Keratinocyte (primary cell): ENCODE measurements at regions not wholly inside any gene's neighbourhood (a gene's known extent, or its start where the extent isn't known, plus 50 kb on each side); places are given as distances from the start of the nearest gene placed in this dataset.

Experiments
- DNase-seq: peaks from one replicate; pipeline ENCODE4 v3.0.0-alpha.2; 2011; ENCODE audit warnings: low read depth, missing footprints, low spot score
- FAIRE-seq: peaks from 2 replicates; lab custom pipeline; 2011; peaks lifted over from hg19 to GRCh38; lab: Jason Lieb, UNC
- H2AFZ ChIP-seq: 2 replicates; pipeline ENCODE4 v1.6.0; 2012; ENCODE audit warnings: low read length, control low read depth, inconsistent platforms; ENCODE audit not compliant: control insufficient read depth
- H3K27ac ChIP-seq: 2 replicates; pipeline ENCODE4 v1.5.1; 2011; ENCODE audit warnings: low read length; ENCODE audit not compliant: control insufficient read depth, insufficient read depth
- H3K27me3 ChIP-seq: 3 replicates; pipeline ENCODE4 v1.6.0; 2011; ENCODE audit warnings: low read length; ENCODE audit not compliant: control insufficient read depth, insufficient read depth; ENCODE audit errors: extremely low read depth
- H3K36me3 ChIP-seq, 2 experiments: 2 replicates in 1 of 2; 3 replicates in 1 of 2; pipeline ENCODE4 v1.5.1; 2011; ENCODE audit warnings: low read length in 2 of 2, mild to moderate bottlenecking in 1 of 2; ENCODE audit not compliant: control insufficient read depth in 2 of 2, insufficient read depth in 2 of 2; ENCODE audit errors: extremely low read depth in 1 of 2
- H3K4me1 ChIP-seq: 3 replicates; pipeline ENCODE4 v1.5.1; 2011; ENCODE audit warnings: low read length; ENCODE audit not compliant: control insufficient read depth, insufficient read depth; ENCODE audit errors: extremely low read depth
- H3K4me2 ChIP-seq: 3 replicates; pipeline ENCODE4 v1.6.0; 2011; ENCODE audit warnings: low read depth, low read length; ENCODE audit not compliant: control insufficient read depth, insufficient read depth; ENCODE audit errors: extremely low read depth
- H3K4me3 ChIP-seq, 3 experiments: fragments of 200-600 bp in 1 of 3; sonication (generic) in 1 of 3; 2 replicates in 2 of 3; 3 replicates in 1 of 3; pipeline ENCODE4 v1.5.1; 2011 to 2016; ENCODE audit warnings: low read length in 3 of 3, mild to moderate bottlenecking in 3 of 3, control low read depth in 2 of 3, inconsistent platforms in 1 of 3, low read depth in 1 of 3, mixed read lengths in 1 of 3, mixed run types in 1 of 3, moderate library complexity in 1 of 3; ENCODE audit not compliant: control insufficient read depth in 2 of 3, insufficient read depth in 2 of 3; ENCODE audit errors: extremely low read depth in 1 of 3
- H3K79me2 ChIP-seq: 2 replicates; pipeline ENCODE4 v1.6.0; 2012; ENCODE audit warnings: low read length; ENCODE audit not compliant: control insufficient read depth, insufficient read depth
- H3K9ac ChIP-seq: 3 replicates; pipeline ENCODE4 v1.6.0; 2011; ENCODE audit warnings: low read length; ENCODE audit not compliant: control insufficient read depth, insufficient read depth; ENCODE audit errors: extremely low read depth
- H3K9me1 ChIP-seq: 3 replicates; pipeline ENCODE4 v1.6.0; 2011; ENCODE audit warnings: low read length; ENCODE audit not compliant: control insufficient read depth, insufficient read depth; ENCODE audit errors: extremely low read depth
- H3K9me3 ChIP-seq: 2 replicates; pipeline ENCODE4 v1.5.1; 2012; ENCODE audit warnings: low read depth, low read length; ENCODE audit not compliant: control insufficient read depth
- H4K20me1 ChIP-seq: 3 replicates; pipeline ENCODE4 v1.6.0; 2011; ENCODE audit warnings: low read length; ENCODE audit not compliant: control insufficient read depth, insufficient read depth; ENCODE audit errors: extremely low read depth
- EZH2 ChIP-seq: IDR thresholded peaks from one replicate; pipeline ENCODE4 v1.6.1; 2012; ENCODE audit warnings: inconsistent platforms, mild to moderate bottlenecking, low read length, moderate library complexity
- dilution Hi-C: fragments of 300-500 bp; cut with MboI; formaldehyde crosslinking; loops from one replicate; pipeline ENCODE4 v1.7.0; 2020; ENCODE audit warnings: low sequenced_read_pairs; ENCODE audit not compliant: extremely low pct_ligation_motif_present
- TF ChIP-seq, protein P1 (sequence below), 3 experiments: IDR thresholded peaks in 1 of 3; conservative IDR thresholded peaks in 1 of 3; optimal IDR thresholded peaks in 1 of 3; 2 replicates in 2 of 3; 3 replicates in 1 of 3; pipeline versions ENCODE3 to v1.5.1; 2011; ENCODE audit warnings: low read length in 3 of 3, mild to moderate bottlenecking in 3 of 3, moderate library complexity in 2 of 3, control low read depth in 1 of 3, inconsistent platforms in 1 of 3; ENCODE audit not compliant: insufficient read depth in 2 of 3; ENCODE audit errors: extremely low read depth in 1 of 3

- Histone ChIP-seq H3K36me3 (no peaks in the 10 kb centered on the region), H3K9me3 (no peaks in the 10 kb centered on the region), H3K79me2 (no peaks in the 10 kb centered on the region), H4K20me1 (no peaks in the 10 kb centered on the region), H3K4me2 (no peak overlapping the region), H3K27me3 (no peaks in the 10 kb centered on the region), H3K9ac (no peak overlapping the region), H3K9me1 (no peaks in the 10 kb centered on the region), H3K4me3 (no peak overlapping the region), H2AFZ (no peak overlapping the region), H3K4me1 (no peaks in the 10 kb centered on the region), H3K27ac (no peak overlapping the region)
- TF ChIP-seq, protein P1, sequence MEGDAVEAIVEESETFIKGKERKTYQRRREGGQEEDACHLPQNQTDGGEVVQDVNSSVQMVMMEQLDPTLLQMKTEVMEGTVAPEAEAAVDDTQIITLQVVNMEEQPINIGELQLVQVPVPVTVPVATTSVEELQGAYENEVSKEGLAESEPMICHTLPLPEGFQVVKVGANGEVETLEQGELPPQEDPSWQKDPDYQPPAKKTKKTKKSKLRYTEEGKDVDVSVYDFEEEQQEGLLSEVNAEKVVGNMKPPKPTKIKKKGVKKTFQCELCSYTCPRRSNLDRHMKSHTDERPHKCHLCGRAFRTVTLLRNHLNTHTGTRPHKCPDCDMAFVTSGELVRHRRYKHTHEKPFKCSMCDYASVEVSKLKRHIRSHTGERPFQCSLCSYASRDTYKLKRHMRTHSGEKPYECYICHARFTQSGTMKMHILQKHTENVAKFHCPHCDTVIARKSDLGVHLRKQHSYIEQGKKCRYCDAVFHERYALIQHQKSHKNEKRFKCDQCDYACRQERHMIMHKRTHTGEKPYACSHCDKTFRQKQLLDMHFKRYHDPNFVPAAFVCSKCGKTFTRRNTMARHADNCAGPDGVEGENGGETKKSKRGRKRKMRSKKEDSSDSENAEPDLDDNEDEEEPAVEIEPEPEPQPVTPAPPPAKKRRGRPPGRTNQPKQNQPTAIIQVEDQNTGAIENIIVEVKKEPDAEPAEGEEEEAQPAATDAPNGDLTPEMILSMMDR (optimal IDR thresholded peaks at IDR 0.05 in 1 of 3, IDR thresholded peaks at IDR 0.05 in 1 of 3, conservative IDR thresholded peaks at IDR 0.05 in 1 of 3; ENCODE audit: extremely low read depth in 1 of 3, insufficient read depth in 2 of 3, low read length in 3 of 3) = no peak
- TF ChIP-seq EZH2 = no peak
- DNase-seq (no peak), FAIRE-seq (no peak)
- dilution Hi-C loops = no loop called here
Observed at GRCh38 chr14:85205875-85206274, 324.1 kb upstream of the FLRT2 start.

DNA sequence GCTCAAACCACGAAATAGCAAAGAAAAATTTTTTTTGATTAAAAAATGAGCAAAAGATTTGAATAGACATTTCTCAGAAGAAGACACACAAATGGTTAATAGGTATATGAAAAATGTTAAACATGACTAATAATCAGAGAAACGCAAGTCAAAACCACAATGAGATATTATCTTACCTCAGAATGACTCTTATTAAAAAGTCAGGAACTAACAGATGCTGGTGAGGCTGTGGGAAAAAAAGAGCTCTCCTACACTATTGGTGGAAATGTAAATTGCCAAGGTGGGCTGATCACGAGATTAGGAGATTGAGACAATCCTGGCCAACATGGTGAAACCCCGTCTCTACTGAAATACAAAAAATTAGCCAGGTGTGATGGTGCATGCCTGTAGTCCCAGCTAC lies 315.5 kb upstream of the FLRT2 start:
- H3K36me3 ChIP-seq = no peaks in the 10 kb centered on the region
- no peak overlapping the region for H3K4me2 ChIP-seq
- H2AFZ ChIP-seq = no peak overlapping the region
- TF ChIP-seq, protein P1 (optimal IDR thresholded peaks at IDR 0.05 in 1 of 3, IDR thresholded peaks at IDR 0.05 in 1 of 3, conservative IDR thresholded peaks at IDR 0.05 in 1 of 3; ENCODE audit: extremely low read depth in 1 of 3, insufficient read depth in 2 of 3, low read length in 3 of 3) = no peak
- TF ChIP-seq EZH2 = no peak
- no peak overlapping the region for H3K27ac ChIP-seq
- peaks cover 6% of the 10 kb centered on the region for H3K4me1 ChIP-seq
- dilution Hi-C loops = no loop called here
- peak; percentile 17 for FAIRE-seq
- no peaks in the 10 kb centered on the region for H3K9me1 ChIP-seq
- H3K9ac ChIP-seq = no peak overlapping the region
- H4K20me1 ChIP-seq = no peaks in the 10 kb centered on the region
- DNase-seq = no peak
- H3K79me2 ChIP-seq = no peaks in the 10 kb centered on the region
- H3K4me3 ChIP-seq = no peak overlapping the region
- no peaks in the 10 kb centered on the region for H3K27me3 ChIP-seq
- H3K9me3 ChIP-seq = no peaks in the 10 kb centered on the region
